GM23248 (cell line): ENCODE measurements at regions not wholly inside any gene's neighbourhood (a gene's known extent, or its start where the extent isn't known, plus 50 kb on each side); places are given as distances from the start of the nearest gene placed in this dataset.

Experiments used
- DNase-seq: peaks from one replicate; pipeline ENCODE4 v3.0.0-alpha.2; 2015
- H2AFZ ChIP-seq: fragments of 200-600 bp; sonication (generic); 2 replicates; pipeline ENCODE4 v1.6.1; 2016; ENCODE audit warnings: antibody characterized with exemption
- H3F3A ChIP-seq: fragments of 200-600 bp; sonication (generic); 2 replicates; pipeline ENCODE4 v1.6.1; 2016; ENCODE audit warnings: mild to moderate bottlenecking, antibody characterized with exemption, mixed run types; ENCODE audit not compliant: insufficient read depth
- H3K27ac ChIP-seq: fragments of 200-600 bp; sonication (generic); 2 replicates; pipeline ENCODE4 v1.5.1; 2016; ENCODE audit warnings: mild to moderate bottlenecking
- H3K27me3 ChIP-seq: fragments of 200-600 bp; sonication (generic); replicated peaks from 2 replicates; pipeline ENCODE4 v1.6.1; 2016; ENCODE audit warnings: mild to moderate bottlenecking; ENCODE audit not compliant: insufficient read depth
- H3K36me3 ChIP-seq: fragments of 200-600 bp; sonication (generic); 2 replicates; pipeline ENCODE4 v1.6.1; 2016; ENCODE audit warnings: low read depth, mild to moderate bottlenecking
- H3K4me1 ChIP-seq: fragments of 200-600 bp; sonication (generic); 2 replicates; pipeline ENCODE4 v1.6.1; 2016; ENCODE audit warnings: mild to moderate bottlenecking; ENCODE audit not compliant: insufficient read depth
- H3K4me2 ChIP-seq: fragments of 200-600 bp; sonication (generic); one replicate; pipeline ENCODE4 v1.6.1; 2016; ENCODE audit warnings: mild to moderate bottlenecking; ENCODE audit not compliant: unreplicated experiment
- H3K4me3 ChIP-seq: fragments of 200-600 bp; sonication (generic); 2 replicates; pipeline ENCODE4 v1.5.1; 2016; ENCODE audit warnings: mild to moderate bottlenecking
- H3K79me2 ChIP-seq: fragments of 200-600 bp; sonication (generic); 2 replicates; pipeline ENCODE4 v1.6.1; 2016; ENCODE audit warnings: mild to moderate bottlenecking; ENCODE audit not compliant: insufficient read depth
- H3K9ac ChIP-seq: fragments of 200-600 bp; sonication (generic); 2 replicates; pipeline ENCODE4 v1.6.1; 2016; ENCODE audit warnings: mild to moderate bottlenecking
- H3K9me2 ChIP-seq: fragments of 200-600 bp; sonication (generic); 2 replicates; pipeline ENCODE4 v1.6.1; 2016; ENCODE audit warnings: mixed run types, mild to moderate bottlenecking, moderate library complexity; ENCODE audit not compliant: insufficient read depth
- H3K9me3 ChIP-seq: fragments of 200-600 bp; sonication (generic); one replicate; pipeline ENCODE4 v1.6.1; 2017; ENCODE audit warnings: low read depth
- H4K20me1 ChIP-seq: fragments of 200-600 bp; sonication (generic); 2 replicates; pipeline ENCODE4 v1.6.0; 2016; ENCODE audit not compliant: insufficient read depth
- EZH2 ChIP-seq: fragments of 200-600 bp; sonication (generic); IDR thresholded peaks from 2 replicates; pipeline ENCODE4 v1.6.1; 2018; ENCODE audit warnings: antibody characterized with exemption, mild to moderate bottlenecking; ENCODE audit not compliant: insufficient read depth, poor library complexity, severe bottlenecking
- EZH2phosphoT487 ChIP-seq: fragments of 200-600 bp; sonication (generic); IDR thresholded peaks from 2 replicates; pipeline ENCODE4 v1.6.1; 2018; ENCODE audit warnings: antibody characterized with exemption, moderate library complexity, mild to moderate bottlenecking, low read depth; ENCODE audit not compliant: insufficient read depth
- WGBS, 2 experiments: methylation state at CpG; one replicate each; pipeline ENCODE4 v1.1.6; 2015 to 2017; ENCODE audit warnings: low lambda C conversion rate in 2 of 2, low coverage in 1 of 2; ENCODE audit errors: missing lambda C conversion rate in 2 of 2; 5-methylcytosine and 5-hydroxymethylcytosine counted together
- in situ Hi-C: fragments of 300-500 bp; cut with MboI; formaldehyde crosslinking; loops from 2 replicates; pipeline ENCODE4 v1.15.0; 2020

GRCh38 chr4:136528131-136528530 lies 1004.2 kb downstream of the PCDH18 start:
- H3K4me3 ChIP-seq = no peak overlapping the region
- no peak overlapping the region for H3K4me2 ChIP-seq
- no peaks in the 10 kb centered on the region for H3K36me3 ChIP-seq
- no peaks in the 10 kb centered on the region for H3K4me1 ChIP-seq
- TF ChIP-seq EZH2phosphoT487 (no peak), EZH2 (no peak)
- H3K27me3 ChIP-seq = no peaks in the 10 kb centered on the region
- H3K9me3 ChIP-seq = no peaks in the 10 kb centered on the region
- H4K20me1 ChIP-seq = no peaks in the 10 kb centered on the region
- H3K9me2 ChIP-seq = no peaks in the 10 kb centered on the region
- no peak overlapping the region for H2AFZ ChIP-seq
- H3F3A ChIP-seq = no peaks in the 10 kb centered on the region
- no peak for DNase-seq
- in situ Hi-C loops = no loop called here
- H3K79me2 ChIP-seq = no peaks in the 10 kb centered on the region
- H3K27ac ChIP-seq = no peak overlapping the region
- no peak overlapping the region for H3K9ac ChIP-seq

- no peak overlapping the region for H3K9ac ChIP-seq
- H3K27ac ChIP-seq = no peak overlapping the region
- H3K79me2 ChIP-seq = no peaks in the 10 kb centered on the region
- no peaks in the 10 kb centered on the region for H4K20me1 ChIP-seq
- DNase-seq = no peak
- 8 to 9% methylated on average over 2 of the region's 2 CpGs for WGBS, 2 experiments
- H3K4me1 ChIP-seq = no peaks in the 10 kb centered on the region
- H3K9me3 ChIP-seq = no peaks in the 10 kb centered on the region
- H2AFZ ChIP-seq = no peak overlapping the region
- in situ Hi-C loops = no loop called here
- no peak overlapping the region for H3K4me2 ChIP-seq
- no peaks in the 10 kb centered on the region for H3K9me2 ChIP-seq
- no peaks in the 10 kb centered on the region for H3K36me3 ChIP-seq
- H3F3A ChIP-seq = no peaks in the 10 kb centered on the region
- TF ChIP-seq EZH2phosphoT487 (no peak), EZH2 (no peak)
- H3K4me3 ChIP-seq = no peak overlapping the region
- no peaks in the 10 kb centered on the region for H3K27me3 ChIP-seq
Observed at GRCh38 chr4:136526517-136526916, 1005.8 kb downstream of the PCDH18 start.

- Histone ChIP-seq H3K4me2 (no peak overlapping the region), H3K9me2 (no peaks in the 10 kb centered on the region), H3K9ac (no peak overlapping the region), H3K79me2 (no peaks in the 10 kb centered on the region), H3K36me3 (no peaks in the 10 kb centered on the region), H3K4me1 (no peaks in the 10 kb centered on the region), H2AFZ (no peak overlapping the region), H3K27ac (no peak overlapping the region), H3K9me3 (no peaks in the 10 kb centered on the region), H3K27me3 (no peaks in the 10 kb centered on the region), H4K20me1 (no peaks in the 10 kb centered on the region), H3K4me3 (no peak overlapping the region), H3F3A (no peaks in the 10 kb centered on the region)
- 24 to 30% methylated on average over 2 of the region's 2 CpGs for WGBS, 2 experiments
- in situ Hi-C loops = no loop called here
- DNase-seq = no peak
- TF ChIP-seq EZH2phosphoT487 (no peak), EZH2 (no peak)
Observed at GRCh38 chr4:136524039-136524438, 1008.3 kb downstream of the PCDH18 start.

- H2AFZ ChIP-seq = no peak overlapping the region
- no peak overlapping the region for H3K4me2 ChIP-seq
- no peaks in the 10 kb centered on the region for H3K9me2 ChIP-seq
- no peaks in the 10 kb centered on the region for H3F3A ChIP-seq
- TF ChIP-seq EZH2 (no peak), EZH2phosphoT487 (no peak)
- no peak overlapping the region for H3K9ac ChIP-seq
- no peaks in the 10 kb centered on the region for H3K27me3 ChIP-seq
- no peak overlapping the region for H3K27ac ChIP-seq
- no peak for DNase-seq
- no peaks in the 10 kb centered on the region for H3K9me3 ChIP-seq
- H3K36me3 ChIP-seq = no peaks in the 10 kb centered on the region
- in situ Hi-C loops = no loop called here
- WGBS, 2 experiments = 9 to 10% methylated on average over 3 of the region's 3 CpGs
- H3K4me1 ChIP-seq = no peaks in the 10 kb centered on the region
- H3K79me2 ChIP-seq = no peaks in the 10 kb centered on the region
- no peaks in the 10 kb centered on the region for H4K20me1 ChIP-seq
- no peak overlapping the region for H3K4me3 ChIP-seq
Observed at GRCh38 chr4:136516371-136516770, 1015.9 kb downstream of the PCDH18 start.

GRCh38 chr4:136505020-136505419 lies 1027.3 kb downstream of the PCDH18 start:
- no peak overlapping the region for H3K27ac ChIP-seq
- no peak for DNase-seq
- H3K9me2 ChIP-seq = no peaks in the 10 kb centered on the region
- H3K4me3 ChIP-seq = no peak overlapping the region
- no peak overlapping the region for H3K9ac ChIP-seq
- H3K9me3 ChIP-seq = no peaks in the 10 kb centered on the region
- no peaks in the 10 kb centered on the region for H3K36me3 ChIP-seq
- in situ Hi-C loops = no loop called here
- H3K79me2 ChIP-seq = no peaks in the 10 kb centered on the region
- no peak overlapping the region for H3K4me2 ChIP-seq
- H3K27me3 ChIP-seq = no peaks in the 10 kb centered on the region
- TF ChIP-seq EZH2phosphoT487 (no peak), EZH2 (no peak)
- no peaks in the 10 kb centered on the region for H4K20me1 ChIP-seq
- WGBS, 2 experiments = 9 to 14% methylated on average over 1 of the region's 1 CpG
- H2AFZ ChIP-seq = no peak overlapping the region
- no peaks in the 10 kb centered on the region for H3F3A ChIP-seq
- no peaks in the 10 kb centered on the region for H3K4me1 ChIP-seq
